Testis (tissue), 2 donors: ENCODE measurements at regions not wholly inside any gene's neighbourhood (a gene's known extent, or its start where the extent isn't known, plus 50 kb on each side); places are given as distances from the start of the nearest gene placed in this dataset.

Experiments
- POLR2A ChIP-seq: fragments of 450-650 bp; IDR thresholded peaks from one replicate; pipeline ENCODE4 v1.6.1; 2017; ENCODE audit warnings: antibody characterized with exemption, mild to moderate bottlenecking, moderate library complexity
- TF ChIP-seq, protein P1 (sequence below), 3 experiments: fragments of 450-650 bp in 2 of 3; fragments of 200-600 bp in 1 of 3; sonication (generic) in 1 of 3; IDR thresholded peaks; one replicate each; pipeline ENCODE4 v1.5.1; 2016 to 2019; ENCODE audit warnings: antibody characterized with exemption in 3 of 3, mild to moderate bottlenecking in 2 of 3, moderate library complexity in 1 of 3

DNA sequence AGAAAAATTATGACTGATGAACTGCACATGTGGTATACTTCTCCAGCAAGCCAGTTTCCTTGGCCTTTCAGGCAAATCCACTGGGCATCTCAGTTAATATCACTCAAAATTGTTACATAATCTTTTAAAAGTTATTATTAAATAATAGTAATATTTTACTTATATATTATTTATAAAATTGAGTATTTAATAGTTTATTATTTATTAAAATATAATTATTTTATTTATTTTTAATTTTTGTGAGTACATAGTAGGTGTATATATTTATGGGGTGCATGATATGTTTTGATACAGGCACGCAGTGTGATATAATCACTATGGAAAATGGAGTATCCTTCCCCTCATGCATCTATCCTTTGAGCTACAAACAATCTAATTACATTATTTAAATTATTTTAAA, 384.1 kb upstream of the LRFN5 start:
- TF ChIP-seq, protein P1, sequence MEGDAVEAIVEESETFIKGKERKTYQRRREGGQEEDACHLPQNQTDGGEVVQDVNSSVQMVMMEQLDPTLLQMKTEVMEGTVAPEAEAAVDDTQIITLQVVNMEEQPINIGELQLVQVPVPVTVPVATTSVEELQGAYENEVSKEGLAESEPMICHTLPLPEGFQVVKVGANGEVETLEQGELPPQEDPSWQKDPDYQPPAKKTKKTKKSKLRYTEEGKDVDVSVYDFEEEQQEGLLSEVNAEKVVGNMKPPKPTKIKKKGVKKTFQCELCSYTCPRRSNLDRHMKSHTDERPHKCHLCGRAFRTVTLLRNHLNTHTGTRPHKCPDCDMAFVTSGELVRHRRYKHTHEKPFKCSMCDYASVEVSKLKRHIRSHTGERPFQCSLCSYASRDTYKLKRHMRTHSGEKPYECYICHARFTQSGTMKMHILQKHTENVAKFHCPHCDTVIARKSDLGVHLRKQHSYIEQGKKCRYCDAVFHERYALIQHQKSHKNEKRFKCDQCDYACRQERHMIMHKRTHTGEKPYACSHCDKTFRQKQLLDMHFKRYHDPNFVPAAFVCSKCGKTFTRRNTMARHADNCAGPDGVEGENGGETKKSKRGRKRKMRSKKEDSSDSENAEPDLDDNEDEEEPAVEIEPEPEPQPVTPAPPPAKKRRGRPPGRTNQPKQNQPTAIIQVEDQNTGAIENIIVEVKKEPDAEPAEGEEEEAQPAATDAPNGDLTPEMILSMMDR (IDR thresholded peaks at IDR 0.05), result no peak
- TF ChIP-seq POLR2A, result no peak
